Stimulated activated CD4-positive, alpha-beta T cell treated with anti-CD3 and anti-CD28 coated beads, Interleukin-1b, Interleukin-23, amount 100 ng/mL, for 4 hours (primary cell): ENCODE measurements at regions not wholly inside any gene's neighbourhood (a gene's known extent, or its start where the extent isn't known, plus 50 kb on each side); places are given as distances from the start of the nearest gene placed in this dataset.
"Not testable (repeated sequence)": the region's sequence is repeated elsewhere in the genome, so short reads cannot be mapped to it uniquely, and the experiment has no call there.

ENCODE experiments used
- DNase-seq, 2 donors: peaks; one replicate each; pipeline ENCODE4 v3.0.0-alpha.2; 2020; ENCODE audit warnings: low read depth in 2 of 2

DNA sequence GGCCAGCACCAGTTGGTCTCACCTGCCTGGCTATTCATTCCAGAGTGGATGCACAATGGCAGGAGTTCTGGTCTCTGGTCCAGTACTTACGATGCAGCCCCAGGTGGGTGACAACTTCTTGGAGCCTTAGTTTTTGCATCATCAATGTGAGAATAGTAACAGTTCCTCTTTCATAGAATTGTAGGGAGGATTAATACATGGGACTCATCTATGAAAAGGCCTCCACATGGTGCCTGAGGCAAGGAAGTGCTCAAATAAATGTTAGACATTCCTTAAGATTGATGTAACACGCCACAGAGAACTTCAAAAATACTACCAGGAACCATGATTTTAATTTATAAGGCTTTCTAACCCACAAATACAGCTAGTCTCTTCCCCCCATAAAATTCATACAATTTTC lies 120.1 kb upstream of the CHST15 start:
- no peak for DNase-seq

- no peak for DNase-seq
Measured at GRCh38 chr10:124212702-124213101, 119.3 kb upstream of the CHST15 start.

GRCh38 chr10:124211921-124212320 lies 118.5 kb upstream of the CHST15 start:
- DNase-seq: no peak

DNA sequence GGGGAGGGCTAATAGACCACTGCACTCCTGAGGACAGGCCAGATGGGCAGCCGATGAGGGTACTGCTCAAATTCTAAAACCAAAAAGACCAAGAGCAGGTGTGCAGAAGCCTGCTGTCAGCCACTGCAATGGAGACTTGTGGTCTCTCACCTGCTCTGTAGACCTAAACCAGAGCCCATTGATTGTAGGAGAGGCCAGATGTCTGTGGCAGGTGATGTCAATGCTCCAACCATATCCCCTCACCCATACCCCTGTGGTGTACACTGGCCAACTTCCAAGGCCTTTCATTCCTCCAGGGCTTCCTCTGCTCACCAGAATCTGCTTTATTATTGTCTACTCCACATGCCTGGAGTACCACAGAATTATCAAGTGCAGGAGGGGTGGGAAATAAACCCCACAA lies 116.9 kb upstream of the CHST15 start:
- no peak for DNase-seq

DNA sequence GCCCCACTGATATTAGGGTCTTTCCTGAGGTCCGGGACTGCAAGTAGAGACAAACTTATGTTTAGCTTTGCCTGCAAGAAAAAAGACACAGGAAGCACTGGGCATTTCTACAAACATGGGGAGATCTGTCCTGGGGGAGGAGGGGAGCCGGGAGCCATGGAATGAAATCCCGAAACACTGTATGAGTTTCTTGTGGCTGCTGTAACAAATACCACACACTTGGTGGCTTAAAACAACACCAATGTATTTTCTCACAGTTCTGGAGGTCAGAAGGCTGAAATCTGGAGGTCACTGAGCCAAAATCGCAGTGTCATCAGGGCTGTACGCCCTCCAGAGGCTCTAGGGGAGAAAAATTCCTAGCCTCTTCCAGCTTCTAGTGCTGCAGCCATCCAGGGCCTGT lies 114.0 kb upstream of the CHST15 start:
- DNase-seq: no peak

DNA sequence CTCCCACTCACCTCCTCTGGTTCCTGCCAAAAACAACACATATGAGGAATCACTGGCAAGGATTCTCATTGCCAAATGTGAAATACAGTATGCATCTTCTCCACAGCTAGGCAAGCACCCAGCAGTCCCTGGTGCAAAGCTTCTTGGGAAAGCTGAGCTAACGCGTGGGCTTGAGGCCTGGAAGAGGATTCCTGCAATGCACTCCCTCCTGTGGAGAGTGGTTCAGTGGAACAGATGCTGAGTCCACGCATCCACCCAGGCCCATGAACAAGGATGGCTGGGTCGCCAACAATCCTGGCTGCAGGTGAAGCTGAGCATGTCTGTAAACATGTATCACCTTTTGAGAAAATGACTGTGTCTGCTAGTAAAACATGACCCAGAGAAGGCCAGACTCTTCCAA lies 113.2 kb upstream of the CHST15 start:
- no peak for DNase-seq

GRCh38 chr10:124205432-124205831 lies 112.0 kb upstream of the CHST15 start:
- no peak for DNase-seq

DNA sequence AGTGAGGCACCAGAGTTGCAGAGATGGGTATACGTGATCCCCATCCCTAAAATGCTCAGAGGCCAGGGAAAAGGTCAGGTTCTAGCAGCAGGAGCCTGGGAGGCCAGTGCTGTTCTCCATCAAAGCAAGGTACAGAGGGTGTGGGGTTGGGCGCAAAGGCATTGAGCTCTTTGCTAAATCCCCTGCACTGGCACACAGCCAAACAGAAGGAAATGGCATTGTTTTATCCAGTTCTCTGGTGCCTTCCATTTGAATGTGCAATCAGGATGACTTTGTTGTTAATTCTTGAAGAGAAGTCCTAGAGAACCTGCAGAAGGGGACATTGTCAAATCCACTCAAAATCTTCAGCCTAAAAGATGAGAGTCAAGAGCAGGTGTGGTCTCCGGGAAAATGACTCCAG lies 111.3 kb upstream of the CHST15 start:
- no peak for DNase-seq

- no peak for DNase-seq
Measured at GRCh38 chr10:124200011-124200410, 106.6 kb upstream of the CHST15 start.

DNA sequence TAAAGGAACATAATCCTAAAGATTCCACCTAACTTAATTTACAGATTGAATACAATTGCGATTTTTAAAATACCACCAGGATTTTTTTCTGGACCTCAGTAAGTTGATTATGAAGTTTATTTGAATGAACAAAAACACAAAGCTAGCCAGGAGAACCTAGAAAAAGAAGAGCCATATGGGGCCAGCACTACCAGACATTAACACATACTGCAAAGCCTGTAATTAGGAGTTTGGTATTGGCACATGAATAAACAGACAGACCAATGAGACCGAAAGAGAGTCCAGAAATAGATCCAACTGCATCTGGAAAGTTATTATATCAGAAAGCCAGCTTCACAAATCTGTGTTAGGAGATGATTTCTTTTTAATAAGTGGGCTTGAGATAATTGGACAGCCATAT lies 105.5 kb upstream of the CHST15 start:
- DNase-seq: no peak

- no peak for DNase-seq
Measured at GRCh38 chr10:124198125-124198501, 104.7 kb upstream of the CHST15 start.

DNA sequence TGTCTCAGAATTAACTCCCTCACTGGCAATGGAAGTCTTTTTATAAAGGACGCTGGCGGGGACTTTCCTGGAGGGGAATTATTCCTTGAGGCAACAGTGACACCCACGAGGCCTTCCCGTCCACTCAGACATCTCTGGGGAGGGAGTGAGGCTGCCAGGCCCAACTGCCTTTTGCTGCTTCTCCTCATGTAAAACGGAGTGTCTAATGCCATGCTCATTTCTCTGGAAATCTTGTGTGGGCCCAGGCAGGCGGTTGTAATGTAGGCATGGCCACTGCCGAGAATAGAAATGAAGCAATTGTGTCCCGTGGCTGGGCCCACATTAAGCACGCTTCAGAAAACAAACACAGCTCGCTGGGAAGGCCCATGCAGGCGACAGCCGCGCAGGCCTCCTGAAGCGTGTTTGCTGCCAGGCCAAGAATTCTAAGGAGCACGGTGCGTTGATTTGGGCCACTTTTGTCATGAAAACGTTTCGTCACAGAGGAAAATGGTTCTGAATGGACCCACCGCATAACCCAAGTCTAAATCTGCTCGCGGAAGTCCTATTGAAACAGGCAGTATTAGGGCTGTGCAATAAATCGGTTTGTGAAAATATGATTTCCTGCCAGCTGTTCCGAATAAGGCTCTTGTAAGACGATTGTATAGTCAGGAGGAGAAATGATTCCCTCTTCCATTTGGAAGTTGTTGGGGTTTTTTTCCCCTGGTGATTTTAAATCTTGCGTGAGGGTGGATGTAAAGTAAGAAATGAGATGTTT lies 104.2 kb upstream of the CHST15 start:
- no peak for DNase-seq

DNA sequence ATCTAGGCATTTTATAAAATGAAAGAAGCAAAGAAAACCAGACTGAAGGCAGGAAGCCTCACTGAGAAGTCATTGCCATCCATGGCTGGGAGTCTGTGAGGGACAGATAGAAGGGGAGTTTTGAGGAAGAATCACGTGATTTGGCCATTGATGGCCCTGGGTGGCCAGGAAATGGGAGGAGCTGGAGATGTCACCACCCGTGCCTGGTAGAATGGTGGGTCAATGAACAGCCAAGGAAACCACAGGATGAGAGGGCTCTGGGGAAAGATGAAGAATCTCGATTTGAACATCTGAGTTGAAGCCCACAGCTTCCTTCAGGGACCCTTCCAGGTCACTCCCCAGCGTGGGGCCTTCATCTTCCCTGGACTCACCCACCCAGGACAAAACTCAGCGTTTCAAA lies 103.3 kb upstream of the CHST15 start:
- DNase-seq: no peak

GRCh38 chr10:124194199-124194824 lies 100.9 kb upstream of the CHST15 start:
- DNase-seq: no peak

- no peak for DNase-seq
Measured at GRCh38 chr10:124193309-124193696, 99.9 kb upstream of the CHST15 start.

DNA sequence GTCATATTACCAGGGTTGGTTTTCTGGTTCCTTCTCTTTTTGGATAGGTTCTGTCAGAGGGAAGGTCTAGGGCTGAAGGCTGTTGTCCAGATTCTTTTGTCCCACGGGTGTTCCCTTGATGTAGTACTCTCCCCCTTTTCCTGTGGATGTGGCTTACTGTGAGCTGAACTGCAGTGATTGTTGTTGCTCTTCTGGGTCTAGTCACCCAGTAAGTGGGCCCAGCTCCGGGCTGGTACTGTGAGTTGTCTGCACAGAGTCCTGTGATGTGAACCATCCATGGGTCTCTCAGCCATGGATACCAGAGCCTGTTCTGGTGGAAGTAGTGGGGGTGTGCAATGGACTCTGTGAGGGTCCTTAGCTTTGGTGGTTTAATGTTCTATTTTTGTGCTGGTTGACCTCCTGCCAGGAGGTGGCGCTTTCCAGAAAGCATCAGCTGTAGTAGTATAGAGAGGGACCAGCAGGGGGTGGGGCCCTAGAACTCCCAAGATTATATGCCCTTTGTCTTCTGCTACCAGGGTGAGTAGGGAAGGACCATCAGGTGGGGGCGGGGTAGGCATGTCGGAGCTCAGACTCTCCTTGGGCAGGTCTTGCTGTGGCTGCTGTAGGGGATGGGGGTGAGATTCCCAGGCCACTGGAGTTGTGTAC lies 99.4 kb upstream of the CHST15 start:
- not testable (repeated sequence) for DNase-seq

GRCh38 chr10:124190476-124190875 lies 97.1 kb upstream of the CHST15 start:
- not testable (repeated sequence) for DNase-seq

DNA sequence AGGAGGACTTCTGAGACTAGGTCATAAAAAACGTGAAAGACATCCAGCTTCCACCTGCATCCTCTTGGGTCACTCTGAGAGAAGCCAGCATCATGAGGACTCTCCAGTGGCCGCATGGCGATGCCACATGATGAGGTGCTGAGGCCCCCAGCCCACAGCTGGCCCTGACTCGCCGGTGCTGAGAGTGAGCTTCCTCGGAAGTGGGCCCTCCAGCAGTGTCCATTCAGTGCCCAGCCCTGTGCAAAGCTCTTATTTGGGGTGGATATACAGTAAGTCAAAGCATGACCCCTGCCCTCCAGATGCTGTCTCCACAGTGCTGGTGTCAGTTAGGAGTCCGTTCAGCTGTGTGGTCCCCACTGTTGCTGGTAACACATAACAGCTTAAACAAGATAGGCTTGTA lies 93.6 kb upstream of the CHST15 start:
- DNase-seq: no peak

DNA sequence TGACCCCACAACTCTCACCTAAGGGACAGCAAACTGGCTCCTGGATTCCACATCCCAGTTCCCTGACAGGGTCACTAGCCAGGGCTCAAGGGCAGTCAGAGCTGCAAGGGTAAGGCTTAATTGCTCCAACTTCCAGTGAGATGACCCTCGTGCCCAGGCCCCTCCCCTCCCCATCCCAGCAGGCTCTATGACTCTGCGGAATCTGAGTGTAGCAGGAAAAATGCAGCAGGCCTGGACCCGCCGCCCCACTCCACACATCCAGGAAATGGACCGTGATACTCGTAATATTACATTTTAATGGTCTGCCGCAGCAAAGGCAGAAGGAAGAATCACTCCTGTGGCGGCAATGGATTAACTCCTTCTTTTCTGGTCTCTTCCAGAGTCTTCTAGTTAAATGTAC lies 91.7 kb upstream of the CHST15 start:
- DNase-seq: no peak

GRCh38 chr10:124184208-124184830 lies 90.9 kb upstream of the CHST15 start:
- no peak for DNase-seq

DNA sequence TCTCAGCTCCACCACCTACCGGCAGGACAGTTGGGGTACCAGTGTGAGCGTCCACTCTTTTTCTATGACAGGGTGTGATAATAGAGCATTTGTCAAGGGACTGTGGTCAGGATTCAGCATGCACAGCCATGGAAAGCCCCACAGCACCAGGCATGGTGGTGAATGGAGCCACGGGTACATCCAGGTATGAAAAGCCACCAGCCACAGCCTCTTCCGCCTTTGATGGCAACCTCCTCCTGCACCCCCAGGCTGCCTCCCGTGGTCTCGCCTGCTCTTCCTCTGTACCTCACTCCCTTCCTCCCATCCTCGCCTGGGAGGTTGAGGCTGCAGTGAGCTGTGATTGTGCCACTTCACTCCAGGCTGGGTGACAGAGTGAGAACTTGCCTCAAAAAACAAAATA lies 90.2 kb upstream of the CHST15 start:
- DNase-seq: no peak

DNA sequence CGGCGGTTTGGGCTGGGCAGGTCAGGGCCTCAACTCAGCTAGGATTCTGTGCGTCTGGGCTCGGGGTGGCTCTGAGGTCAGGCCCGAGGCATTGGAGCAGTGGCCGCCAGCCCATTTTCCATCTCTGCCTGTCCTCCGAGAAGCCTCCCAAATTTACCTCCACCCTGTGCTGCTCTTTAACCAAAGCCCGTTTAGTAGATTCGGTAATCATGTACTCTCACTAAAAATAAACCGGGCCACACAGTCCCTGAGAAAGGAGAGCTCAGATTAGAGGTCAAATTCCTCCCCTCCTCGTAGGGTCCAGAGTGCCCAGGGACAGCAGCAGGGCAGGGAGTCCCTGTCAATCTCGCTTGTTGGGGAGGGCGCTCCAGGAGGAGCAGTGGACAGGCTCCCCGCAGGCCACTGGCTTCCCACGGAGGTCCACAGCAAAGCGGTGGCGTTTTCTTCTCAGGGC lies 88.7 kb upstream of the CHST15 start:
- DNase-seq: no peak

DNA sequence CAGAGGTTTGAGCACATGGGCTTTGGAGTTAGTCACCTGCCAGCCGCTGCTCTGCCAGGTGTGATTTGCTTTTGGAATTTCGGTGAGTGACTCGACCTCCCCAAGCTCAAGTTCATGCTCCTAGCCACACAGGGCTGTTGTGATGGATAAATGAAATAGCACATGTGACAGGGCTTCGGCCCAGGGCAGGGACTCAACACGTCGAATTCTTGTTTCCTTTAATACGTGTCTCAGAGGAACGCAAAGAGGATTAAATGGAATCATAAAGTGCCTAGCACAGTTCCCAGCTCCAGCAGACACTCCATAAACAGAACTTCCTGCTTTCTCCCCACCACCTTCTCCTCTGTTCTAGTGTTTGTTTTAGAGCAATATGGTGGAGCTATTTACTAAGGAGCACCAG lies 88.3 kb upstream of the CHST15 start:
- no peak for DNase-seq
